ENCODE measurements at regions not wholly inside any gene's neighbourhood (a gene's known extent, or its start where the extent isn't known, plus 50 kb on each side); places are given as distances from the start of the nearest gene placed in this dataset.

GRCh38 chr5:109511980-109512734 is 102.4 kb upstream of the PJA2 start:
- no peak overlapping the region for H3K4me3 ChIP-seq
- H3K27ac ChIP-seq = no peak overlapping the region
- no peaks in the 10 kb centered on the region for H3K9me3 ChIP-seq
- no peaks in the 10 kb centered on the region for H3K4me1 ChIP-seq
- H3K36me3 ChIP-seq = no peaks in the 10 kb centered on the region
- no peak for ATAC-seq
- H3K27me3 ChIP-seq = no peaks in the 10 kb centered on the region
- WGBS, 2 donors (ENCODE audit: low coverage in 1 of 2) = 72 to 89% methylated on average over 3 to 6 of the region's 8 CpGs
- TF ChIP-seq POLR2AphosphoS5 (IDR thresholded peaks at IDR 0.05) (no peak), EP300 (IDR thresholded peaks at IDR 0.05) (no peak), POLR2A (IDR thresholded peaks at IDR 0.05) (no peak)
- TF ChIP-seq, protein P1, sequence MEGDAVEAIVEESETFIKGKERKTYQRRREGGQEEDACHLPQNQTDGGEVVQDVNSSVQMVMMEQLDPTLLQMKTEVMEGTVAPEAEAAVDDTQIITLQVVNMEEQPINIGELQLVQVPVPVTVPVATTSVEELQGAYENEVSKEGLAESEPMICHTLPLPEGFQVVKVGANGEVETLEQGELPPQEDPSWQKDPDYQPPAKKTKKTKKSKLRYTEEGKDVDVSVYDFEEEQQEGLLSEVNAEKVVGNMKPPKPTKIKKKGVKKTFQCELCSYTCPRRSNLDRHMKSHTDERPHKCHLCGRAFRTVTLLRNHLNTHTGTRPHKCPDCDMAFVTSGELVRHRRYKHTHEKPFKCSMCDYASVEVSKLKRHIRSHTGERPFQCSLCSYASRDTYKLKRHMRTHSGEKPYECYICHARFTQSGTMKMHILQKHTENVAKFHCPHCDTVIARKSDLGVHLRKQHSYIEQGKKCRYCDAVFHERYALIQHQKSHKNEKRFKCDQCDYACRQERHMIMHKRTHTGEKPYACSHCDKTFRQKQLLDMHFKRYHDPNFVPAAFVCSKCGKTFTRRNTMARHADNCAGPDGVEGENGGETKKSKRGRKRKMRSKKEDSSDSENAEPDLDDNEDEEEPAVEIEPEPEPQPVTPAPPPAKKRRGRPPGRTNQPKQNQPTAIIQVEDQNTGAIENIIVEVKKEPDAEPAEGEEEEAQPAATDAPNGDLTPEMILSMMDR (IDR thresholded peaks at IDR 0.05) = no peak

DNA sequence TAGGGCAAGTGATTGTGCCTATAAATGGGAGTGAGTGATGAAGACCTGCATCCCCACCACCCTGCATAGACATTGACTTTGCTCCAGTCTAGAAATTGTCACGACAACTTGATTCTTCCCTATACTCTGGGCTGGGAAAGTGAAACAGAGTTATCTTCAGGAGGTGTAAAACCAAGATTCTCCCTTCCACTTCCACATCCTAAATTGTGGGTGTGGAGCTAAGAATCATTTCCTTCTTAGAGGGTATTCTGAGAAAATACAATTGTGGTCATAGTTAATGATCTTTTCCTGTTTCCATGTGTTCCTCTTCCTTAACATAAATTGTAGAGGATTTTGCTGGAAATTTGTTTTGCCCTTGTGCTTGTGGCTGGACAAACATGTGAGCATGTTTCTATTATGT is 96.8 kb upstream of the PJA2 start:
- Histone ChIP-seq H3K27ac (no peak overlapping the region), H3K9me3 (no peaks in the 10 kb centered on the region), H3K36me3 (no peaks in the 10 kb centered on the region), H3K27me3 (no peaks in the 10 kb centered on the region), H3K4me1 (no peaks in the 10 kb centered on the region), H3K4me3 (no peak overlapping the region)
- TF ChIP-seq EP300 (IDR thresholded peaks at IDR 0.05) (no peak), POLR2AphosphoS5 (IDR thresholded peaks at IDR 0.05) (no peak), POLR2A (IDR thresholded peaks at IDR 0.05) (no peak)
- TF ChIP-seq, protein P1 (IDR thresholded peaks at IDR 0.05) = no peak
- 86 to 100% methylated on average over 1 of the region's 1 CpG for WGBS, 2 donors (ENCODE audit: low coverage in 1 of 2)
- ATAC-seq = no peak

GRCh38 chr5:109496112-109496511 is 86.3 kb upstream of the PJA2 start:
- Histone ChIP-seq H3K4me3 (no peak overlapping the region), H3K9me3 (no peaks in the 10 kb centered on the region), H3K27me3 (no peaks in the 10 kb centered on the region), H3K36me3 (no peaks in the 10 kb centered on the region), H3K27ac (no peak overlapping the region), H3K4me1 (no peaks in the 10 kb centered on the region)
- no peak for ATAC-seq
- 75 to 88% methylated on average over 3 of the region's 3 CpGs for WGBS, 2 donors (ENCODE audit: low coverage in 1 of 2)
- no peak for TF ChIP-seq POLR2A (IDR thresholded peaks at IDR 0.05)
- no peak for TF ChIP-seq EP300 (IDR thresholded peaks at IDR 0.05)
- TF ChIP-seq POLR2AphosphoS5 (IDR thresholded peaks at IDR 0.05) = no peak
- TF ChIP-seq, protein P1 (IDR thresholded peaks at IDR 0.05) = no peak

DNA sequence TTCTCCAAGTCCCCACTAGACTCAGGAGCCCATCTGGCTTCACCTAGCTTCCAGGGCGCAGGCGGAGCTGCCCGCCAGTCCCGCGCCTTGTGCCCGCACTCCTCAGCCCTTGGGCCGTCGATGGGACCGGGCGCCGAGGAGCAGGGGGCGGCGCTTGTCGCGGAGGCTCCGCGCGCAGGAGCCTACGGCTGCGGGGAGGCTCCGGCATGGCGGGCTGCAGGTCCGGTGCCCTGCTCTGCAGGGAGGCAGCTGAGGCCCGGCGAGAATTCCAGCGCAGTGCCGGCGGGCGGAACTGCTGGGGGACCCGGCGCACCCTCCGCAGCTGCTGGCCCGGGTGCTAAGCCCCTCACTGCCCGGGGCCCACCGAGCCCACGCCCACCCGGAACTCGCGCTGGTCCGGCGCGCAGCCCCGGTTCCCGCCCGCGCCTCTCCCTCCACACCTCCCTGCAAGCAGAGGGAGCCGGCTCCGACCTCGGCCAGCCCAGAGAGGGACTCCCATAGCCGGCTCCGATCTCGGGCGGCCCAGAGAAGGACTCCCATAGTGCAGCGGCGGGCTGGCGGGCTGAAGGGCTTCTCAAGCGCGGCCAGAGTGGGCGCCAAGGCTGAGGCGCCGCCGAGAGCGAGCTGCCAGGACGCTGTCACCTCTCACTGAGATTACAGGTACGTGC is 78.1 kb upstream of the PJA2 start:
- H3K36me3 ChIP-seq = no peaks in the 10 kb centered on the region
- 93% methylated on average over 6 of the region's 65 CpGs; no CpG with 5 or more reads in 1 of the 2 donors for WGBS, 2 donors (ENCODE audit: low coverage in 1 of 2)
- no peaks in the 10 kb centered on the region for H3K27me3 ChIP-seq
- no peak for ATAC-seq
- no peak overlapping the region for H3K27ac ChIP-seq
- TF ChIP-seq POLR2AphosphoS5 (IDR thresholded peaks at IDR 0.05) (no peak), EP300 (IDR thresholded peaks at IDR 0.05) (no peak)
- TF ChIP-seq, protein P1 (IDR thresholded peaks at IDR 0.05) = no peak
- H3K4me1 ChIP-seq = peaks cover 4 to 18% (median 8%) of the 10 kb centered on the region in 3 donors
- no peak overlapping the region for H3K4me3 ChIP-seq
- no peaks in the 10 kb centered on the region for H3K9me3 ChIP-seq
